ENCODE measurements at regions not wholly inside any gene's neighbourhood (a gene's known extent, or its start where the extent isn't known, plus 50 kb on each side); places are given as distances from the start of the nearest gene placed in this dataset.

DNA sequence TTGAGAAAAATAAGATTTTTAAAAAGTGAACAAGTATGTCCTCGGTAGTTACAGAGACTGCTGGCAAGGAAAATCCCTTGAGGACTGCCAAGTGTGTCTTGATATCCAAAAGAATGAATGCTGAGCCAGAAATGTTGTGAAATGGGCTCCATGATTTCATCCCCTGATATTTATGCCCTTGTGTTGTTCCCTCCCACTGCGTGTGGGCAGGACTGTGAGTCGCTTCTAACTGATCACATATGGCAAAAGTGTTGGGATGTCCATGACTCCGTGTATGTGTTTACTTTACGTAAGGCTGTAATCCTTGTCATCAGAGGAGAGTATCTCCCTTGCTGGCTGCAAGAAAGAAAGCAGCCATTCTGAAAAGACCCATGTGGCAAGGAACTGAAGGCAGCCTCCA, 285.1 kb downstream of the SS18 start:
- no peak for TF ChIP-seq GATA3 (IDR thresholded peaks at IDR 0.05; ENCODE audit: low read depth, low read length)
- TF ChIP-seq GATA2 (IDR thresholded peaks at IDR 0.05; ENCODE audit: low read depth, low read length) = no peak

Data from SH-SY5Y (cell line).